Activated CD4-positive, alpha-beta T cell treated with anti-CD3 and anti-CD28 coated beads, Interleukin-2, amount 50 U/mL, for 4 hours (primary cell): ENCODE measurements at regions not wholly inside any gene's neighbourhood (a gene's known extent, or its start where the extent isn't known, plus 50 kb on each side); places are given as distances from the start of the nearest gene placed in this dataset.
A peak's percentile ranks its signal among the peaks of the same experiment; 100 is the strongest.

Experiments used
- DNase-seq, 2 experiments: peaks; one replicate each; pipeline ENCODE4 v3.0.0-alpha.2; 2020

GRCh38 chr9:27673641-27674040, 100.4 kb upstream of the C9orf72 start:
- DNase-seq = no peak

- no peak for DNase-seq
These were observed 102.1 kb upstream of the C9orf72 start for GRCh38 chr9:27675354-27675753.

- no peak for DNase-seq
These were observed 103.5 kb upstream of the C9orf72 start for GRCh38 chr9:27676827-27677226.

- no peak for DNase-seq
These were observed 106.1 kb upstream of the C9orf72 start for GRCh38 chr9:27679338-27679737.

- no peak for DNase-seq
These were observed 109.9 kb upstream of the C9orf72 start for GRCh38 chr9:27683181-27683580.

- DNase-seq = no peak
These were observed 115.7 kb upstream of the C9orf72 start for GRCh38 chr9:27688954-27689353.

- peak; percentile 3 for DNase-seq
These were observed 117.5 kb upstream of the C9orf72 start for GRCh38 chr9:27690816-27691215.

- no peak for DNase-seq
These were observed 126.3 kb upstream of the C9orf72 start for GRCh38 chr9:27699621-27700020.

GRCh38 chr9:27701016-27701415, 127.7 kb upstream of the C9orf72 start:
- no peak for DNase-seq

GRCh38 chr9:27701587-27701986, 128.3 kb upstream of the C9orf72 start:
- no peak for DNase-seq

GRCh38 chr9:27703216-27703980, 130.1 kb upstream of the C9orf72 start:
- no peak for DNase-seq

GRCh38 chr9:27711241-27711640, 138.0 kb upstream of the C9orf72 start:
- DNase-seq = no peak

- DNase-seq = no peak
These were observed 139.5 kb upstream of the C9orf72 start for GRCh38 chr9:27712806-27713205.

- DNase-seq = no peak
These were observed 141.1 kb upstream of the C9orf72 start for GRCh38 chr9:27714388-27714787.

- DNase-seq = no peak
These were observed 142.4 kb upstream of the C9orf72 start for GRCh38 chr9:27715651-27716050.

- DNase-seq = no peak
These were observed 144.7 kb upstream of the C9orf72 start for GRCh38 chr9:27717991-27718390.

GRCh38 chr9:27719711-27720110, 146.4 kb upstream of the C9orf72 start:
- DNase-seq = no peak

GRCh38 chr9:27722866-27723265, 149.6 kb upstream of the C9orf72 start:
- DNase-seq = no peak

- DNase-seq = peak; percentile 19 to 30
These were observed 153.2 kb upstream of the C9orf72 start for GRCh38 chr9:27726244-27727081.

GRCh38 chr9:27732494-27732893, 159.2 kb upstream of the C9orf72 start:
- no peak for DNase-seq

GRCh38 chr9:27743490-27743889, 170.2 kb upstream of the C9orf72 start:
- no peak for DNase-seq

- DNase-seq = no peak
These were observed 174.2 kb upstream of the C9orf72 start for GRCh38 chr9:27747450-27747849.

GRCh38 chr9:27749838-27750237, 176.6 kb upstream of the C9orf72 start:
- DNase-seq = no peak

- DNase-seq = no peak
These were observed 177.3 kb upstream of the C9orf72 start for GRCh38 chr9:27750566-27750965.
